ENCODE measurements at regions not wholly inside any gene's neighbourhood (a gene's known extent, or its start where the extent isn't known, plus 50 kb on each side); places are given as distances from the start of the nearest gene placed in this dataset.

DNA sequence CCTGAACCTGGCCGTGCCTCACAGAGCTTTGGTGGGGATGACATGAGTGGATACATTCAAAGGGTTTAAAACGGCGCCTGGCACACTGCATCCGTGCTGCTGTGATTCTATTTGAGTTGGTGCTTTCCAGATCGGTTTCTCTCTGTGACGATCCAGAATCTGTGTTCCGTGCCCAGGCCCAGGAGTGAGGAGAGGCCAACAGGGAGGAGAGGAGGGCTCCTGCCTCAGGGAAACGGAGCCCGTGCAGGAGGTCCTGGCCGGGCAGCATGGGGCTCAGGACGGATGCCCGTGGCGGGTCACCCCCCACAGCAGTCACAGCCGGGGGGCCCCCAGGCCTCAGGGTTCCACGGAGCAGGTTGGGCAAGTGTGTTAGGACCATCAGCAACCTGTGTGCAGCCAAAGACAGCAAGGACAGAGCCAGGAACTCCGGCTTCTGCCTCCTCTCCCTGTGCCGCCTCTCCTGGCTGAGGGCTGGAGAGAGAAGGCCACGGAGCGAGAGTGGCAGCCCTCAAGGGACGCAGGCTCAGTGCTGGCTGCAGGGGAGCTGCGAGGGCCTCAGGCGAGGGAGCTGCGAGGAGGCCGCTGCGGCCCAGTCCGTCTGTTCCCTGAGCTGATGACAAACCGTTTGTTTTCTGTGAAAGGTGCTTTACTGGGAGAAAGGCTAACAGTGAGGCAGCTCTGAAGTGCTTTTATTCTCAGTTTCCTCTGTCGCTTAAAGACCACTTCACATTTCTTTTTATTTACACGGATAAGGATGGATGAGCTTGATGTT, 99.3 kb downstream of the METRNL start:
- no peak for DNase-seq

DNA sequence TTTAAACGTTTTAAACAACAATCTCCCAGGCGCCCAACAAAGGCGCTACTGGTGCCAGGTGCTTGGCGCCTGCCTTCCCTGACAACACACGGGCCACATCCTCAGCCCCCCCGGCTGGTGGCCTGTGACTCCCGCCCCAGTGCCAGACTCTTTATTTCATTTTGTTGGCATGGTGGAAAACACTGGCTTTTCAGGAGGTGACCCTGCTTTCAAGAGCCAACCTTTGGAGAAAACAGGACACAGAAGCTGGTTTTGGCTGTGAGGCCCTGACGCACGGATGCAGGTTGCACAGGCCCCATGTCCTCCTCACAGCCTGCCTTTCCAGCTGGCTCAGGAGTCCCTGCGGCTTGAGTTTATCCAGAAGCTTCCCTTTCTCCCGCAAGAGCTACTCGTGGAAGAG, 100.0 kb downstream of the METRNL start:
- DNase-seq = no peak

DNA sequence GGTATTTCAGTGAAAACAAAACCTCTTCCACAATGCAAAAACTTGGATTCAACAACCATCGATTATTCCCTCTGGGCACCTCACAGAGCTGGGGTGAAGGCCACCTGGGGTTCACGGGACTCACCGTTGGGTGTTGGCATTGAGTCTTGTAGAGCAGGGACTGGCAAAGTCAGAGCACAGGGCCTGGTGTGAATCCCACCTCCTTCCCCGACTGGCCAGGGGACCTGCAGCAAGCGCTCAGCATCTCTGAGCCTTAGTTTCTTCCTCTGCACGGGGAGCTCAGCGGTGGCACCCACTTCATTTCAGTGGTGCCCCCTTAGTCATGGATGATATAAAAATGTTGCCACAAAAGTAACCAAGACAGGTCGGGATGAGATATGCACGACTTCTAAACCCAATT, 100.4 kb downstream of the METRNL start:
- no peak for DNase-seq

DNA sequence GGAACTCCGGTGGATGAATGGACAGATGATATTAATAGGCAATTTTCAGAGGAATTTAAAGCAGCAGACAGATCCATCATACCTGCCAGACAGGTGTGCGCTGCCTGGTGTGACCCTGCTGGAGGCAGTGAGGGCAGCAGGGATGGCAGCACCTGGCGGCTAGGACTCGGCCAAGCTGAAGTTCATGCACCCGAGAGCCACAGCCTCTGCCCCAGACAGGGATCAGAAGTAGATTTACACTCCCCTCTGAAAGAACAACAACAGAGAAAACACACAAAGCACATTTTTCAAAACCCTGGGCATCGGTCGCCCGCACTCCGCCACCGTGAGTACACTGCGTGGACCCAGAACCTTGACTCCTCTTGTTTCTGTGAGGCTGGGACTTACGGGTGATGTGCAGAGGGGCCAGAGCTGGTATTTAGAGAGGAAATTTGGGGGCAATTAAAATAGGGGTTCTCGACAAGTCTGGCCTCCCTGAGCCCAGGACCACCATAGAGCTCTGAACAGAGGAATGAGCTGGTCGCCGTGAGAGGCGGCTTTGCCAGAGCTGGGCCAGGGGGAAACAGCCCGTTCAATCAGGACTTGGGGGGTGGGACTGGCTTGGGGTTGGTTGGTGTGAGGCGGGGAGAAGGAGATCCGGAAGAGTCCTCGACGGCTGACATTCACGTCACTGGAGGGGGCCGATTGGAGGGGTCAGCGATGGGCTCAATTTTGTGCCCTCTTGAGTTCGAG, 101.0 kb downstream of the METRNL start:
- DNase-seq = no peak

DNA sequence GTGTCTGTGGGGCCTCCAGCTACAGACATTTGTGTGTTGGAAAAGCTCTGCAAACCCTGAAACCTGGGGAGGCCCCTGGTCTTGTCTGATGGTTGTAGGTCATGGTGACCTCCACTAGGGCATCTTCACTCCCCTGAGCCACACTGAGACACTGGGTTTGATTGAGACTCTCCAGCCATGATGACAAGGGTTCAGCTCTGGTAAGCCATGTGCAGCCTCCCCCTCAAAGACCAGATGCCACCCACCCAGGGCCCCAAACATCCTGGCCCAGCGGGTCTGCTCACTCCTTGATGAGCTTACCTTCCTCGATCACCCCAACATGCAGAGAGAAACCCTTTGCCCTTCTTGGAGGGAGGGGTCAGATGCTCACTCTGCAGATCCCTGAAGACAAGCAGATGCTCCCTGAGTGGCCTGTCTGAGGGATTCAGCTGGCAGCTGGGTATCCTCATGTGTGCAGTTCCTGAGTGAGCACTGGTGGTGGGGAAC, 101.6 kb downstream of the METRNL start:
- DNase-seq = no peak

DNA sequence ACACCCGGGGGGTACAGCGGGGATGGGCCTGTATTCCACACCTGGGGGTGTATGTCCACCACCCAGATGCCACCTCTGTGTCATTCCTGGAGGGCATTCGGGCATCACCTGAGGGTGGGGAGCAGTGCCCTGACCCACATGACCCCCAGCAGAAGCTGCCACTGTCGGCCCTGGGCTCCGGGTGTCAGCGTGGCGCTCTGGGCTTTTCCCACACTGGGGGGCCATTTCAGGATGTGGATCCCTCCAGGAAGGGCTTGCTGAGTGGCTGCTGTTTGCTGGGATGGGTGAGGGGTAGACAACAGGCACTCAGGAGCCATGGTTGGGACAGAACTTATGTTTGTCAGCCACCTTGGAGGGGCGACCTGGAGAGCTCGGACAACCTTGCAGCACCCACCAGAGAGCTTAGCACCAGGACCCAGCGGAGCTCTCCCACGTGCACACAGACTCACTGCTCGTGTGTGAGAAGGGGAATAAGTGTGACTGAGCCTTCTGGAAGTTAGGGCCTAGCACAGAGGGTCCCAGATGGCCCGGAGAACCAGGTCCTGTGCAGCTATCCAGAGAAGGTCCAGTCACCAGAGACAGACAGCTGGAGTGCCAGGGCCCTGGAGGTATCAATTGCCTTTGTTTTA, 102.7 kb downstream of the METRNL start:
- no peak for DNase-seq

DNA sequence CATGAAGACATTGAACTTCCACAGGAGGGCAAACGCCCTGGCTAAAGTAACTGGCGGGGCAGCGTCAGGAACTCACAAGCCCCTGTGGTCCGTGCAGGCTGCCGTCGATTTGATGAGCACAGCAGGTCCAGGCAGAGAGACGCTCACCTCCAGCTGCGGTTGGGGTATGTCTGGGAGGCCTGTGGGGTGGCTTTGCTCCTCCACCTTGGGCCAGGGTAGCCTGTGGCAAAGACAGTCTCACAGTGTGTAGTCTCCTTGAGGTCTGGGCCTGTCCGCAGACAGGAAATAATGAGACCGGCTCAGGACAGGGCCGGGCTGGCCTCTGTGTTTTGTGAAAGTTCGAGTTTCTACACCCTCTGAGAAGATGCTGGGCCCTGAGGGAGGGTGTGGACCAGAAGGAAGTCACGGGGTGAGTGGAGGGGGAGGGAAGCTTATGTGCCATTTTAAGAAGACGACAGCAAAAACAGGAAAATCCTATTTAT, 103.3 kb downstream of the METRNL start:
- DNase-seq = no peak

DNA sequence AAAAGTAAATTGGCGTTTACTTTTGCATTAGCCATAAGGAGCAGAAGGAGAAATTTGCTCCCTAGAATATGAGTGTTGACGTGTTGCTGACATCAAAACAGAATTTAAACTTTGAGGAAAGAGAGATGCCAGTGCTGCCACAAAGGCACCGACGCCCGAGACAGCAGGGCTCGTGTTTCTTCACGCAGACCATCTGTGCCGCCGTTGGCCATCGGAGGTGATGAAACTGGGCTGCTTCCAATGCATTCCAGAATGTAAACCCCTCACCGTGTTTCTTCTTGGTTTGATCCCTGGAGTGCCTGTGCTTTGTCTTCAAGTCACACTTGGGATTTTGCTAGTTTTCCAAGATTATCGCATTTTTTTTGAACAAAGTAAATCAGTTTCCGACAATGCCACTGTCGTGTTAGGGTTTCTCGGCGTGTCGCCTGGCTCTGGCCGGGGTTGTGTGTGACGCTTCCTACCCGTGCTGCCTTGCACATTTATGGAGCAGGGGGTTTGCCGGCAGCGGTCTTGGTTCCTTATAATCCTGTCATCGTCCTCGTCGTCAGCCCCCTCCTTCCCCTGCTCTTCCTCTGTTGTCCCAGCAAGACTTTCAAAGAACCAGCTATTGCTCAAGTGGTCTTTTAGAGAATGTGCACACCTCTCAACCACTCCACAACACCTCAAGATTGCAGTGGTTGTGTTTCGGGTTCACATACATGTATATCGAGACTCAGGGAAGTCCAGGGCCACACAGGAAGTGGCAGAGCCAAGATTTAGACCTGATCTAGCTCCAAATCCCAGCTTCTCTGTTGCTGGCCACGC, 103.9 kb downstream of the METRNL start:
- DNase-seq = no peak

DNA sequence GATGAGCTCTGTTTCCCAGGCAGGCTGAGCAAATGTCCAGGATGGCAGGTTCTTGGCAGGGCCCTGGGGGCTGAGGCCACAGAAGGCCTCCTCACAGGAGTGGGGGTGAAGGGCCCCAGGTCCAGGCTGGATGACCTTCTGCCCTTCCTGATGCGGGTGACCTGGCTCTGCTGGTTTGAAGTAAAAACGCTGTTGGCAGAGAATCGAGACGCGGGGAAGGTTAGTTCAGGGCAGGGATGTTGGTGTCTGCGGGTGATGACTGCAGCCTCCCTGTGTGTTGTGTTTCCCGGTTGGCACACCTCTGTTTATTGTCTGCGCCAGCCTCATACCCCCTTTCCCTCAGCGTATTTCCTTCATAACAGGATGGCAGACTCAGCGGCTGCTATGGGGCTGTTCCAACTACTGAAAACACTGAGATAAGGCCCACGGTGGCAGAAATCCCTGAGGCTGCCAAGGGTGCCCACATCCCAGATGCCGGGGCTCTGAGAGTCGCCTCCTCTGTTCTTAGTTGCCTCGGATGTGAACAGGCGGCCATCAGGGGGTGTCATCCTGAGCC, 104.6 kb downstream of the METRNL start:
- no peak for DNase-seq

DNA sequence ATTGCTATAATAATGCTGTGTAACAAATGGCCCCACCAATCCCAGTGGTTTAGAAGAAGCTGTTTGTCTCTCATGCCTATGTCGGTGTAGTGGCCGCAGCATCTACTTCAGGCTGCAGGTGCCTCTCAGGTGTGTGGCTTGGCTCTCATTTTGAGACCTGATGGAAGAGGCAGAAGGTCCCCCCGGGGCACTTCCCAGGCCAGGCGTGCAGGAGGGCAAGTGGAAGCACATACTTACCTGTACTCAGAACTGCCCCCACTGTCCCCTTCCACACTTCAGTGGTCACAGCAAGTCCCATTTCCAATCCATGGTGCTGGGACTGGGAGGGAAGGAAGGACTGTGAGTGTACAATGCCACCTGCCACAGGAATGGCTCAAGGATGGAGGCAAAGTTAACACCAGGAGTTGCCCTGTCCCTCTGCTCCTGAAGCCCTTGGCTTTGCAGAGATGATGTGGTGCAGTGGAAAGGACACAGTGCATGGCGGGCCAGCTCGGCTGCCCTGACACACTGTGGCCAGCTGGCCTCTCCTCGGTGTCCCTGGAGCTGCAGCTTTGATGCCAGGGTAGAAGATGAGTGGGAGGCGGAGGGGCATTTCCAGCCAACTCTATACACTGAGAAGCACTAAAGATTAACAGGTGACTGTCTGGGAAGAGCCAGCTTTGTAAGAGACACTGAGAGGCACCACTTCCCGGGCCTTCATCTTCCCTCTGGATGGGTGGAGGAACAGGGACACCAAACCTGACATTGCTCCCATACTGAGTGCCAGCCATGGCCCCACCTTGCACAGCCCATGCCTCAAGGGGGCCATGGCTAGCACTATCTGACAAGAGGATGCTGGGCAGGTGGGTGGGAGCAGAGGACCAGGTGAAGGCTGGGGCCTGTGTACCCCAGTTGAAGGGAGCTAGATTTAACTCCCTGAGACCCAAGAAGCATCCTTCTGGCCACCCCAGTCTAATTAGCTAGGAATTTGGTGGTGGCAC, 105.9 kb downstream of the METRNL start:
- no peak for DNase-seq

DNA sequence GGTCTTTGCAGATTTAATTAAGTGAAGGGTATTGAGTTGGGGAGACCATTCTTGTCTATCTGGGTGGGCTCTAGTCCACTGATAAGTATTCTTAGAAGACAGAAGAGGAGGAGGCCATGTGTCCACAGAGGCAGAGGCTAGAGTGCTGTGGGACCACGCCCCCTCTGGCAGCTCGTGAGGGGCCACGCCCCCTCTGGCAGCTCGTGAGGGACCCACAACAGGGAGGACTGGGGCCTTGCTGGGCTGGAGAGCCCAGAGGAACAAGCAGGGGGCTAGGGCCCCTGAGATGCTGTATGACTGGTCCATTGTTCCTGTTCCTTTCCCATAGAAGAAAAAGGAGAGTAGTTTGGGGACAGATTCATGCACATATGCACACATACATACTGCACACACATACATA, 106.8 kb downstream of the METRNL start:
- no peak for DNase-seq

DNA sequence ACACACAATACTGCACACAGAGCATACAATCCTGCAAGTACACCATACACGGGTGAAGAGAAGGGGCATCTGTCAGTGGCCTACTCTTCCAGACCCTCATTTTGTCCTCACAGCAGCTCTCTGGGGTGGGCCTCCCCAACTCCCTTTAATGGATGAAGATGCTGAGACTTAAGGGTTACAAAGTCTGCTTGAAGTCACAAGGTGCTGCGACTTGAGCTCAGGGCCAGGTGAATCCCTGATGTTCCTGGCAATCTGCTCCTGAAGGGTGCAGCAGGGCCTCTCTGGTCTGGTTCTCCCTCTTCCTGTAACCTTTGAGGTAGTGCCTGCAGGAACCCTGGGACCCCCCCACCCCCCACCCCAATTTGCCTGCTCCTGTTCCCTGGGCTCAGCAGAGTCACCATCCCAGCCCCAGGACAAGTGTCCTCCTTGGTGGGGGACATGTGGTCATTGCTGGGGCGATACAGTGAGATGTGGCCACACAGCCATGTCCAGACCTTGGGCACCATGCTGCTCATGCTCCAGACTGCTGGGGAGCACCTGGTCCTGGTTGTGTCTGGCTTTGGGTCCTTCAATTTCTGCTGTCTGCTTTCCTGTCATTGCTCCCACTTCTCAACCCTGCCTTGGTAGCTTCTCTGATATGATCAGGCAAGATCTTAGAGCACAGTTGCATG, 107.5 kb downstream of the METRNL start:
- no peak for DNase-seq

DNA sequence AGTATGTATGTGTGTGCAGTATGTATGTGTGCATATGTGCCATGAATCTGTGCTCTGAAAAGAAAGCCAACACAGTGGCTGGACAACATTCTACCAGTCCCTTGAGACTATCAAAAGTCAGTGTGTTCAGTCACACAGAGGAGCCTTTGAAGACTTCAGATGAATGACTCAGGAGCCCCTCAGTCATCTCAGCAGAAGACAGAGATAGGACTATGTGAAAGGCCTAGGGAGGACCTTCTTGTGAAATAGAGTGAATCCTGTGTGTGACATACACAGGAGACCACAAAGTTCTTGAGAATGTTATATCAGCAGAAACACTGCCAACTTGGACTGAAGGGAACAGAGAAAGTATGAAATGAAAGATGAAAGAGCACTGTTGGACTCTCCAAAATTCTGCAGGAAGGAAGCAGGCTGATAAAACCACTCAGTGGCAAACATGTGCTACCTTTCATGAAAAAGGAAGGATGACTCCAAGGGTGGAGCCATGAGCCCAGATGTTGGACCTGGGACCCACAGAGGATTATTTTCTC, 108.4 kb downstream of the METRNL start:
- DNase-seq = no peak

DNA sequence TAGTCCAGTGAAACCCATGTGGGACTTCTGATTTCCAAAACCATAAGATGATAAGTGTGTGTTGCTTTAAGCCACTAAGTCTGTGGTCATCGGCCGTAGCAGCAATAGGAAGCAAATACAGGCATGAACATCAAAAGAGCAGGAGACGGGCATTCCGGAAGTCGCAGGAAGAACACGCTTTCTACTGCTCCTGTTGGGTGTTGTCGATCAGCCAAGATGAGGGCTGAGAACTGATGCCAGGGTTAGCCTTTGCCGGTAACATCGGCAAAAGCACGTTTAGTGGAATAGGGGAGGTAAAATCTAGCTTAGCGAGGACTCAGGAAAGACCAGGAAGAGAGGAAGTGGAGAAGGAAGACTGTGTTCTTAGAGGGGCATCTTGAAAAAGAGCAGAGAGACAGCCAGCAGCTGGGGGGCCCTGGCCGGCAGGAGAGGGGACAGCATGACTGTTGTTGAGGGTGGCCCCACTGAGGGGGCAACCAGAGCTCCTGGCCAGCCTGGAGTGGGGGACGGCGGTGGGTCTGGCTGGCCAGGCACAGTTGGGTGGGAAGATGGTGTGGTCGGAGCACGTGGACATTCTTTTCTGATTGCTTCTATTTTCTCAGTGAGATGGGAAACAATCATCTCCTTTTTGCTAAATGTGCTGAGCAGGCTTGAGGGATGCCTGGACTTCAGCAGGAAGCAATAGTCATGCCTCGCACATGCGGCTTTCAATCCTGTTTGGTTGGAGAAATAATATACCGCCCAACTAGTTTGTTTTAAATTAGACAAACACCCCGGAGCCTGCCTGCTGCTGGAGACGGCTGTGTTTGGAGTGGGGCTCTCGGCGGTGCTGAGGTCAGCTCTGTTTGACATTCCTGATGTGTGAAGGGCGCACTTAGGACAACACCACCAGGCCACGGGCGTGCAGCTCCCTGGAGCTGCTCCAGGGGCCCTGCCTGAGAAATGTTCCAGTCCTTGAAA, 109.9 kb downstream of the METRNL start:
- no peak for DNase-seq

DNA sequence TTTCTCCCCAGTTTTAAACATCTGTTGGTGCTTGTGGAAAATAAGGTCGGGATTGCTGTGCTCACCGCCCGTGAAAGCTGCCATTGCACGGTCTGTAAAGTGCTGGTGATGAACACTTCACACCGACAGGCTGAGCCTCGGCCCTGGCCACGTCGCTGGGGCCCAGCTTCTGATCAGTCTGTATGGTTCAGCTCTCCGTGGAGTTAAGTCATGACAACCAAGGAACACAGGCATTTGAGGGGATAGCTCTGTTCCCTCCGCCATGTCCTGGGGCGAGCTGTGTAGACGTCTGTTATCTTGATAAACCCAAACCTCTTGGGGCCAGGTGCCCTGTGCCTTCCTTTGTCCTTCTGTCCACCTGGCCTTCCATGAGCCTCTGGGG, 110.6 kb downstream of the METRNL start:
- DNase-seq = no peak

DNA sequence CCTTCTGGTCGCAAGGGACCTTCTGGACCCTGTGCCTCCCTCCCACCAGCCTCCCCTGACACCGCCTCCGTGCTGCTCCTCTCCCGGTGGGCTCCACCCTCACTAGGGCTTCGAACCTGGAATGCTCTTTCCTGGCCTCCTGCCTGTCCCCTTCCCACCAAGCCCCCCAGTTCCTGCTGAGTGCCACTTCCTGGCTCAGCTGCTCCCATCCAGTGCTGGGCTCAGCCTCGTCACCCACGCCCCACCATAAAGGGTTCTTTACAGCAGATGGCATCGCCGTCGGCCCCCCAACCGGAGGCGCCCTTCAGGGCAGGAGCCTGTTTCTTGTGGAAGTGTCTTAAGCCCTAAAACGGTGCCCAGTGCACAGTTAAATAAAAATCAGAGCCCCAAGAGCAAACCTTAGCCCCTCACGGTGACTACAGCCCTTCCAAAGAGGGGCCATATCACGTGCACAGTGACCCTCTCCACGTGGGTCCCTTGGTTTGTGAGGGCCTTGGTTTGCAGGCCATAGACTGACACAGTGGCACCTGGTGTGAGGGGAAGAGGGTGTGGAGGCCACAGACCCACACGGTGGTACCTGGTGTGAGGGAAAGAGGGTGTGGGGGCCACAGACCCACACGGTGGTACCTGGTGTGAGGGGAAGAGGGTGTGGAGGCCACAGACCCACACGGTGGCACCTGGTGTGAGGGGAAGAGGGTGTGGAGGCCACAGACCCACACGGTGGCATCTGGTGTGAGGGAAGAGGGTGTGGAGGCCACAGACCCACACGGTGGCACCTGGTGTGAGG, 111.4 kb downstream of the METRNL start:
- DNase-seq = no peak

DNA sequence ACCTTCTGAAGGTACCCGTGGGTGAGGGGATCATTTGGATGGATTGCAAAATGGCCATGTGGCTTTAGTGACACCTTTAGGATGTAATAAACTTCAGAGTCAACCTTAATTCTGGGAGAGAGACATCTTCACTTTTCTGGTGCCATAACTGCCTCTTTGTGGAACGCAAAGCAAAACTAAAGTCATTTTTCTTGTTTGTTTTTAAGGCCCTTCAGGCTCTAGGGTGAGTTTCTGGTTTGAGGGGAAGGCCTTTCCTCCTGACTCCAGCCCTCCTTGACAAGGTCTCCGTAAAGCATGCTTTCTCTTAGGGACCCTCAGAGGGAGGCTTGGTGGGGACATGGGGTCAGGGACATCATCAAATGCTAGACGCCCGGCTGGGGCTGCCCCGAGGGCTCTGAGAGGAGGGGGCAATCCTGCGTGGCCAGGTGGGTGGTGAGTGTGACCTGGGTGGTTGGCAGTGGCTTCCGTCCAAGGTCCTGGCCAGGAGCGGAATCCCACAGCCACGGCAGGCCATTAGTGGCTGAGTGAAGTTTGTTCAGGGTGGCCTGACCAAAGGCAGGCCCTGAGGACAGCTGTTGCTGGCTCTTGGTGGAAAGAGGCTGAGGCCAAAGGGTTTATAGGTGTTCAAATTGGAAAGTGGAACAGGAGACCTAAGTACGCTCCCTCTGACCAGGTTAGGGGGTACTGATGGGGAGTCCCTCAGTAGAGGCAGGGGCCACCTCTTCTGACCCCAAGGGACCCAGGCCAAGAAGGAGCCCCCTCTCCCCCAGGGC, 112.2 kb downstream of the METRNL start:
- no peak for DNase-seq

All from effector CD8-positive, alpha-beta T cell (primary cell).